A549 (cell line): ENCODE measurements at regions not wholly inside any gene's neighbourhood (a gene's known extent, or its start where the extent isn't known, plus 50 kb on each side); places are given as distances from the start of the nearest gene placed in this dataset.

Source experiments
- ATAC-seq, 2 experiments: fragments of 200-7000 bp in 1 of 2; fragments of >200 bp in 1 of 2; cut with Nextera tagmentation in 1 of 2; cut with Tn5 transposase in 1 of 2; 3 replicates each; pipeline versions ENCODE4 v1.8.0 to v1.9.1; 2018 to 2020; ENCODE audit warnings: mild to moderate bottlenecking in 1 of 2, moderate library complexity in 1 of 2
- CTCF ChIA-PET: fragments of 300-600 bp; sonication (Branson Sonifier 250); formaldehyde crosslinking; extraction: SDS; loops from one replicate; lab custom pipeline; 2021; ENCODE audit warnings: antibody characterized with exemption, inconsistent platforms; lab: Yijun Ruan, JAX
- POLR2A ChIA-PET: fragments of 350-600 bp; formaldehyde crosslinking; extraction: SDS; loops from one replicate; lab custom pipeline; 2021; ENCODE audit warnings: antibody characterized with exemption, inconsistent platforms; lab: Yijun Ruan, JAX
- DNase-seq, 2 experiments: peaks; one replicate each; pipeline versions ENCODE4 v3.0.0 to v3.0.0-alpha.2; 2011 to 2016; ENCODE audit warnings: low read depth in 1 of 2, low spot score in 1 of 2
- FAIRE-seq: peaks from 2 replicates; lab custom pipeline; 2011; peaks lifted over from hg19 to GRCh38; lab: Jason Lieb, UNC
- H3K27ac ChIP-seq, 2 experiments: fragments of >200 bp; sonication (Bioruptor Twin); formaldehyde crosslinking; 3 replicates each; pipeline ENCODE4 v1.5.1; 2016 to 2017
- H3K4me1 ChIP-seq: fragments of >200 bp; sonication (Bioruptor Twin); formaldehyde crosslinking; 3 replicates; pipeline ENCODE4 v1.6.1; 2016
- H3K4me2 ChIP-seq: fragments of >200 bp; sonication (Bioruptor Twin); formaldehyde crosslinking; 3 replicates; pipeline ENCODE4 v1.6.1; 2016
- H3K4me3 ChIP-seq: fragments of >200 bp; sonication (Bioruptor Twin); formaldehyde crosslinking; 3 replicates; pipeline ENCODE4 v1.5.1; 2016
- H3K9me3 ChIP-seq: fragments of >200 bp; sonication (Bioruptor Twin); formaldehyde crosslinking; 3 replicates; pipeline ENCODE4 v1.6.1; 2016
- BCL3 ChIP-seq: fragments of >200 bp; sonication (Bioruptor Twin); formaldehyde crosslinking; IDR thresholded peaks from 3 replicates; pipeline ENCODE4 v1.6.1; 2016
- CEBPB ChIP-seq, 2 experiments: fragments of >200 bp in 1 of 2; sonication (Bioruptor Twin) in 1 of 2; formaldehyde crosslinking in 1 of 2; IDR thresholded peaks; 2 replicates each; pipeline ENCODE4 v1.6.1; 2012 to 2016
- EHMT2 ChIP-seq: fragments of 200-600 bp; sonication (generic); IDR thresholded peaks from 2 replicates; pipeline ENCODE4 v1.6.1; 2016; ENCODE audit warnings: antibody characterized with exemption, low read depth, mild to moderate bottlenecking, moderate library complexity
- EP300 ChIP-seq, 2 experiments: fragments of >200 bp; sonication (Bioruptor Twin); formaldehyde crosslinking; IDR thresholded peaks; 2 replicates in 1 of 2; 3 replicates in 1 of 2; pipeline ENCODE4 v1.6.1; 2016 to 2017
- ESRRA ChIP-seq: fragments of 150-350 bp; IDR thresholded peaks from 2 replicates; pipeline ENCODE4 v1.6.1; 2014; ENCODE audit warnings: mild to moderate bottlenecking, low read length, borderline replicate concordance
- FOSB ChIP-seq: fragments of 250-450 bp; sonication (Bioruptor Pico); IDR thresholded peaks from 2 replicates; pipeline ENCODE4 v1.5.0; 2020; ENCODE audit warnings: mild to moderate bottlenecking, moderate library complexity
- HMGXB4 ChIP-seq: fragments of 250-450 bp; sonication (Bioruptor Pico); IDR thresholded peaks from 2 replicates; pipeline ENCODE4 v1.5.0; 2021; ENCODE audit warnings: mild to moderate bottlenecking, moderate library complexity, borderline replicate concordance
- HOXA7 ChIP-seq: fragments of 250-450 bp; sonication (Bioruptor Pico); IDR thresholded peaks from 2 replicates; pipeline ENCODE4 v1.5.0; 2020; ENCODE audit warnings: mild to moderate bottlenecking, moderate library complexity
- JUN ChIP-seq, 2 experiments: fragments of >200 bp; sonication (Bioruptor Twin); formaldehyde crosslinking; IDR thresholded peaks; 2 replicates in 1 of 2; 3 replicates in 1 of 2; pipeline ENCODE4 v1.6.1; 2016 to 2017
- MAX ChIP-seq: IDR thresholded peaks from 2 replicates; pipeline ENCODE4 v1.6.1; 2012
- MAZ ChIP-seq: fragments of 150-350 bp; IDR thresholded peaks from 2 replicates; pipeline ENCODE4 v1.6.1; 2014; ENCODE audit warnings: antibody characterized with exemption, low read depth, low read length, borderline replicate concordance
- NPAS2 ChIP-seq: fragments of 250-450 bp; sonication (Bioruptor Pico); IDR thresholded peaks from 2 replicates; pipeline ENCODE4 v1.8.0; 2022; ENCODE audit warnings: mild to moderate bottlenecking, moderate library complexity, borderline replicate concordance
- NR3C1 ChIP-seq: fragments of >200 bp; sonication (Bioruptor Twin); formaldehyde crosslinking; IDR thresholded peaks from 3 replicates; pipeline ENCODE4 v1.6.1; 2017
- POLR2A ChIP-seq: IDR thresholded peaks from 2 replicates; pipeline ENCODE4 v1.6.1; 2012; ENCODE audit warnings: mild to moderate bottlenecking, low read length
- POLR2AphosphoS2 ChIP-seq: conservative IDR thresholded peaks from 2 replicates; pipeline ENCODE4 v1.6.1; 2012; ENCODE audit warnings: low read length, improper control_type of control experiment, inconsistent platforms
- RAD21 ChIP-seq, 2 experiments: fragments of >200 bp in 1 of 2; sonication (Bioruptor Twin) in 1 of 2; formaldehyde crosslinking in 1 of 2; IDR thresholded peaks in 1 of 2; conservative IDR thresholded peaks in 1 of 2; 2 replicates in 1 of 2; 3 replicates in 1 of 2; pipeline ENCODE4 v1.6.1; 2012 to 2018; ENCODE audit warnings: inconsistent platforms in 1 of 2
- RCOR1 ChIP-seq: fragments of 150-350 bp; IDR thresholded peaks from 2 replicates; pipeline ENCODE4 v1.6.1; 2014; ENCODE audit warnings: antibody characterized with exemption, low read length, low read depth
- RFX5 ChIP-seq: fragments of 450-650 bp; IDR thresholded peaks from 2 replicates; pipeline ENCODE4 v1.7.1; 2014; ENCODE audit warnings: antibody characterized with exemption, mild to moderate bottlenecking, moderate library complexity
- SMC3 ChIP-seq: fragments of >200 bp; sonication (Bioruptor Twin); formaldehyde crosslinking; IDR thresholded peaks from 3 replicates; pipeline ENCODE4 v1.6.1; 2018; ENCODE audit warnings: inconsistent platforms
- SREBF2 ChIP-seq: fragments of 450-650 bp; IDR thresholded peaks from 2 replicates; pipeline ENCODE4 v1.6.1; 2014; ENCODE audit warnings: mild to moderate bottlenecking, moderate library complexity
- TFCP2L1 ChIP-seq: fragments of 250-450 bp; sonication (Bioruptor Pico); IDR thresholded peaks from 2 replicates; pipeline ENCODE4 v1.5.0; 2021; ENCODE audit warnings: mild to moderate bottlenecking
- TP53 ChIP-seq: fragments of 250-450 bp; sonication (Bioruptor Pico); IDR thresholded peaks from 2 replicates; pipeline ENCODE4 v1.5.0; 2021; ENCODE audit warnings: mild to moderate bottlenecking, moderate library complexity
- ZFP36 ChIP-seq: fragments of 450-650 bp; IDR thresholded peaks from 2 replicates; pipeline ENCODE4 v1.6.1; 2014; ENCODE audit warnings: borderline replicate concordance; ENCODE audit not compliant: partially characterized antibody
- ZNF302 ChIP-seq: fragments of 250-450 bp; sonication (Bioruptor Pico); IDR thresholded peaks from 2 replicates; pipeline ENCODE4 v1.9.0; 2021; ENCODE audit warnings: inconsistent platforms, mild to moderate bottlenecking, moderate library complexity
- WGBS: methylation state at CpG from one replicate; pipeline ENCODE4 v1.1.6; 2017; ENCODE audit errors: missing lambda C conversion rate; 5-methylcytosine and 5-hydroxymethylcytosine counted together
- TF ChIP-seq, protein P1 (sequence below): fragments of 450-650 bp; IDR thresholded peaks from 2 replicates; pipeline ENCODE4 v1.6.1; 2014; ENCODE audit warnings: antibody characterized with exemption

DNA sequence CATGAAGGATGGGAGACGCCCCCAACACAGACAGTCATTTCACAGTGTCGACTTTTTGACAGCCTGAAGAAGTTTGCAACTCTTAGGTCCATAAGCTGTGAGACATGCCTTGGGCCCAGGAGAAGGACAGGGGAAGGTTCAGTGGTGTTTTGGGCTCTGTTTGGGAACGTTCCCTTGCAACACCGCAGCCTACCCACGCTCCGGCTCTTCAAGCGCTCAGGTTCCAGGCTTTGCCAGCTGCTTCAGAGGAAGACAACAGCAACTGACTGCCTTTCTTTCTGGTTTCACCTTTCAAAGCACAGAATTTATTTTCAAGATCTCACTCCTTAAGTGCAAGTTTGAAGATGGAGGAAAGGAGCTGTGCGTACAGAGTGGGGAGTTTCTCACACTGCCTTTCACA, 575.8 kb upstream of the B3GAT1 start:
- WGBS, result 23% methylated on average over 8 of the region's 8 CpGs
- no peaks in the 10 kb centered on the region for H3K9me3 ChIP-seq
- no peak for DNase-seq
- H3K4me1 ChIP-seq, result no peaks in the 10 kb centered on the region
- no peak for ATAC-seq
- no peak for TF ChIP-seq SMC3
- no peak for TF ChIP-seq POLR2AphosphoS2
- TF ChIP-seq RCOR1, result no peak
- no peak for TF ChIP-seq RFX5
- no peak for TF ChIP-seq FOSB (CRISPR knock-in tag)
- no peak for TF ChIP-seq ESRRA
- TF ChIP-seq JUN (IDR thresholded peaks at IDR 0.05), result no peak
- TF ChIP-seq SREBF2, result no peak
- no peak for TF ChIP-seq CEBPB (IDR thresholded peaks at IDR 0.05)
- TF ChIP-seq HOXA7 (CRISPR knock-in tag), result no peak
- TF ChIP-seq MAZ, result no peak
- no peak for TF ChIP-seq TFCP2L1 (CRISPR knock-in tag)
- no peak overlapping the region for H3K27ac ChIP-seq
- H3K4me2 ChIP-seq, result no peak overlapping the region
- ChIA-PET POLR2A (no interaction called here), CTCF (no interaction called here)
- no peak for FAIRE-seq
- no peak overlapping the region for H3K4me3 ChIP-seq

DNA sequence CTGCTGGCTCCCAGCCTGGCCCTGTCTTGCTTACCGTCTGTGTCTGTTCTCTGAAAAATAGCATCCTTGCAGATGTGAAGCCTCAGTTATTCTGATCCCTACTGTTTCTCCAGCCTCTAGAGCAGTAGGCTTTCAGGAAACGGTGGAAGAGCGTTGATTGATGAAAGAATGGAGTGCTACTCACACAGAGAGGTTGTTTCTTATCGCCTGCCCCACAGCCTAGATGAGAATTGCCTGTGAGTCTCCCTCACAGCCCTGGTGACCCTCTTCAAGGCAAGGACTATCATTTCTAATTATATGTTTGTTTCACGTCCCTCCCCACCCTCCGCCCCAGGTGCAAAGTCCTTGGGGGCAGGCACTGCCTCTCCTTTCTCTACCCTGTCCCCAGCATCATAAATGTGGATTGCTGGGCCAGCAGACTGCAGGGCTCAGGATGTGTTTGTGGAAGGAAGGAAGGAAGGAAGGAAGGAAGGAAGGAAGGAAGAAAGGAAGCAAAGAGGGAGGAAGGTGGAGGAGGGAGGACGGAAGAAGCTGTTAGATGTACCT, 575.3 kb upstream of the B3GAT1 start:
- H3K4me1 ChIP-seq, result no peaks in the 10 kb centered on the region
- no peaks in the 10 kb centered on the region for H3K9me3 ChIP-seq
- DNase-seq (no peak), ATAC-seq (no peak)
- H3K27ac ChIP-seq, result no peak overlapping the region
- no peak overlapping the region for H3K4me2 ChIP-seq
- CTCF ChIA-PET, result no interaction called here
- TF ChIP-seq EP300 (IDR thresholded peaks at IDR 0.05) (no peak), NR3C1 (no peak), NPAS2 (CRISPR knock-in tag) (no peak), RAD21 (conservative IDR thresholded peaks at IDR 0.05 in 1 of 2, IDR thresholded peaks at IDR 0.05 in 1 of 2) (no peak), HMGXB4 (CRISPR knock-in tag) (no peak), TP53 (CRISPR knock-in tag) (no peak), SMC3 (no peak), MAX (no peak), ZFP36 (no peak), ZNF302 (CRISPR knock-in tag) (no peak), EHMT2 (no peak), HOXA7 (CRISPR knock-in tag) (no peak), BCL3 (no peak), POLR2A (no peak)
- TF ChIP-seq, protein P1, sequence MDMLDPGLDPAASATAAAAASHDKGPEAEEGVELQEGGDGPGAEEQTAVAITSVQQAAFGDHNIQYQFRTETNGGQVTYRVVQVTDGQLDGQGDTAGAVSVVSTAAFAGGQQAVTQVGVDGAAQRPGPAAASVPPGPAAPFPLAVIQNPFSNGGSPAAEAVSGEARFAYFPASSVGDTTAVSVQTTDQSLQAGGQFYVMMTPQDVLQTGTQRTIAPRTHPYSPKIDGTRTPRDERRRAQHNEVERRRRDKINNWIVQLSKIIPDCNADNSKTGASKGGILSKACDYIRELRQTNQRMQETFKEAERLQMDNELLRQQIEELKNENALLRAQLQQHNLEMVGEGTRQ, result no peak
- TF ChIP-seq, all 56 proteins: peak for 0
- POLR2A ChIA-PET, result no interaction called here
- FAIRE-seq, result no peak
- WGBS, result 0% methylated on average over 6 of the region's 7 CpGs
- no peak overlapping the region for H3K4me3 ChIP-seq
